Ishikawa (cell line): ENCODE measurements at regions not wholly inside any gene's neighbourhood (a gene's known extent, or its start where the extent isn't known, plus 50 kb on each side); places are given as distances from the start of the nearest gene placed in this dataset.

Experiments used
- CREB1 ChIP-seq: IDR thresholded peaks from 2 replicates; pipeline ENCODE4 v1.6.1; 2012; ENCODE audit warnings: low read depth
- EP300 ChIP-seq: IDR thresholded peaks from 2 replicates; pipeline ENCODE4 v1.6.1; 2012; ENCODE audit warnings: borderline replicate concordance
- MAX ChIP-seq: IDR thresholded peaks from 2 replicates; pipeline ENCODE4 v1.6.1; 2012
- RAD21 ChIP-seq: IDR thresholded peaks from 2 replicates; pipeline ENCODE4 v1.6.1; 2012; ENCODE audit warnings: low read depth
- YY1 ChIP-seq: IDR thresholded peaks from 2 replicates; pipeline ENCODE4 v1.6.1; 2012; ENCODE audit warnings: low read depth

- TF ChIP-seq EP300 (no peak), CREB1 (no peak), YY1 (no peak), MAX (no peak), RAD21 (no peak)
Measured at GRCh38 chr4:137952116-137952515, 290.0 kb downstream of the SLC7A11 start.
